ENCODE measurements at regions not wholly inside any gene's neighbourhood (a gene's known extent, or its start where the extent isn't known, plus 50 kb on each side); places are given as distances from the start of the nearest gene placed in this dataset.

DNA sequence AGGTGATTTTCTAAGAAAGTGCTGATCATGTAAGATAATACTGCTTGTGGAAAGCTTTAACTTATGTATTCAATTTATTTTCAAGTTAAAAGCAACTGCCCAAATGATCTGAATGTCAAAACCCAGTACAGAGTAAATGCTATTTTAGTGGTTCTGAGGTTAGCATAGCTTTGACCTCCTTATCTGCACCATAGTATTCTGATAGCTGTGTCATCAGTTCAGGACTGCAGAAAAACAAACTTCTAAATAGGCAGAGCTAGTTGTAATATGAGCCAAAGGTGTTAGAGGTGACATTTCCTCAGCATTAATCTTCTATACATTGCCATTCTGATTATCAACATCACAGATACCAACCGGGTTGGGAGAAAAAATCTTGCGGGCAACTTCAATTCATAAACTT, 758.7 kb downstream of the SLITRK5 start:
- TF ChIP-seq, protein P1, sequence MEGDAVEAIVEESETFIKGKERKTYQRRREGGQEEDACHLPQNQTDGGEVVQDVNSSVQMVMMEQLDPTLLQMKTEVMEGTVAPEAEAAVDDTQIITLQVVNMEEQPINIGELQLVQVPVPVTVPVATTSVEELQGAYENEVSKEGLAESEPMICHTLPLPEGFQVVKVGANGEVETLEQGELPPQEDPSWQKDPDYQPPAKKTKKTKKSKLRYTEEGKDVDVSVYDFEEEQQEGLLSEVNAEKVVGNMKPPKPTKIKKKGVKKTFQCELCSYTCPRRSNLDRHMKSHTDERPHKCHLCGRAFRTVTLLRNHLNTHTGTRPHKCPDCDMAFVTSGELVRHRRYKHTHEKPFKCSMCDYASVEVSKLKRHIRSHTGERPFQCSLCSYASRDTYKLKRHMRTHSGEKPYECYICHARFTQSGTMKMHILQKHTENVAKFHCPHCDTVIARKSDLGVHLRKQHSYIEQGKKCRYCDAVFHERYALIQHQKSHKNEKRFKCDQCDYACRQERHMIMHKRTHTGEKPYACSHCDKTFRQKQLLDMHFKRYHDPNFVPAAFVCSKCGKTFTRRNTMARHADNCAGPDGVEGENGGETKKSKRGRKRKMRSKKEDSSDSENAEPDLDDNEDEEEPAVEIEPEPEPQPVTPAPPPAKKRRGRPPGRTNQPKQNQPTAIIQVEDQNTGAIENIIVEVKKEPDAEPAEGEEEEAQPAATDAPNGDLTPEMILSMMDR (IDR thresholded peaks at IDR 0.05; ENCODE audit: extremely low read depth, missing control alignments), result no peak
- DNase-seq (ENCODE audit: low spot score), result no peak

DNA sequence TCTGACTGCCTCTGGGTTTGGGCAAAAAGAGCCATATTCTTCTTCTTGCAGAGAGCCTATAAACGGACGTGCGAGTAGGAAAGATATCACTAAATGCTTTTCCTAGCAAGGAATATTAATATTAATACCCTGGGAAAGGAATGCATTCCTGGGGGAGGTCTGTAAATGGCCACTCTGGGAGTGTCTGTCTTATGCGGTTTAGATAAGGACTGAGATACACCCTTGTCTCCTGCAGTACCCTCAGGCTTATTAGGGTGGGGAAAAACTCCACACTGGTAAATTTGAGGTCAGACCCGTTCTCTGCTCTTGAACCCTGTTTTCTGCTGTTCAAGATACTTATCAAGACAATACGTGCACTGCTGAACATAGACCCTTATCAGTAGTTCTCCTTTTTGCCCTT, 763.8 kb downstream of the SLITRK5 start:
- TF ChIP-seq, protein P1 (IDR thresholded peaks at IDR 0.05; ENCODE audit: extremely low read depth, missing control alignments), result no peak
- DNase-seq (ENCODE audit: low spot score), result no peak

DNA sequence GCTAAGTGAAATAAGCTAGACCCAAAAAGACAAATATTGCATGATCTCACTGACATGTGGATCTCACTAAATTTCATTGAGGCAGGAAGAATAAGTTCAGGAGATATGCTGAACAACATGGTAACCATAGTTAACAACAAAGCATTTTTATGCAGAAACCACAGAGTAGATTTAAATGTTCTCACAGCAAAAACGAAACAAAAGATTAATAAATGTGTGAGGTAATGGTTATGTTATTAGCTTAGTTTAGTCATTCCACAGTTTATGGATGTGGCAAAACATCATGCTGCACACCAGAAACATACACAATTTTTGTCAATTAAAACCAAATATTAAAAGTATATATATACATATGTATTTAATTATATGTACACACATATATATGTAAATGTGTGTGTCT, 765.8 kb downstream of the SLITRK5 start:
- no peak for DNase-seq (ENCODE audit: low spot score)
- TF ChIP-seq, protein P1 (IDR thresholded peaks at IDR 0.05; ENCODE audit: extremely low read depth, missing control alignments), result no peak

DNA sequence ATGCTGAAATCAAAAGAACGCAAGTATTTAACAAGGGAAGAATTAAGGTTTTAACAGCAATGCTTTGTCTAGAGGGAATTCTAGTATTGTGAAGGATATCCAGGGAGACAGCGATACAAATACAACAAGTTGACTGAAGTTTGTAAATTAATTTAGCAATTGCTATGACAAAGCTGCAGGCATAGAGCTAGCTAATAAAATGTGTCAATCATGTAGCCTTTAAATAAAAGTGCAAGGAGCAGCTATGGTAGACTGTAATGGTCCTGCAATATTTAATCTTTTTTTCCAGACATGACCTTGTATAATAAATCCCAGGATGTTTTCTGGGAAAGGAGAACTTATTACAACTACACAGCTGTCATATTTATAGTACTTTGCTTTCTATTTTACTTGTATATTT, 779.3 kb downstream of the SLITRK5 start:
- TF ChIP-seq, protein P1 (IDR thresholded peaks at IDR 0.05; ENCODE audit: extremely low read depth, missing control alignments), result no peak

DNA sequence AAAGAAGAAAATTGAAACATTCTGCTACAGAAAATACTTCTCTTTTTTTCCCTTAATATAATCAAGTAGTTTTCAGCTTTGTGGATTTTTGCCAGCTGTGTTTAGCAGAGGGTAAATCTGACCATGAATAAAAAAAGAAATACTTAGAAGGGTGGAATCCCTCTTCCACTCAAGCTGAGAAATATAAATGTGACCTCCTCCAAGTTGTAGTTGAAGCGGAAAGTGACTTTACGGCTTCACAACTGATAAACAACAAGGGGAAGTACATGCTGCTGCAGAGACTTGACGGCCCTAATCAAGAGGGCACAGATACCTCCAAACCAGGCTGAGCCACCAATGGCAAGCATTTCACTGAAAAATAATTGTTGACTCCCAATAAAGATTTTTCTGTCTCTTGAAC, 785.0 kb downstream of the SLITRK5 start:
- TF ChIP-seq, protein P1 (IDR thresholded peaks at IDR 0.05; ENCODE audit: extremely low read depth, missing control alignments), result no peak

More for the DNA sequence above, 779.3 kb downstream of the SLITRK5 start:
- no peak for DNase-seq (ENCODE audit: low spot score)

DNA sequence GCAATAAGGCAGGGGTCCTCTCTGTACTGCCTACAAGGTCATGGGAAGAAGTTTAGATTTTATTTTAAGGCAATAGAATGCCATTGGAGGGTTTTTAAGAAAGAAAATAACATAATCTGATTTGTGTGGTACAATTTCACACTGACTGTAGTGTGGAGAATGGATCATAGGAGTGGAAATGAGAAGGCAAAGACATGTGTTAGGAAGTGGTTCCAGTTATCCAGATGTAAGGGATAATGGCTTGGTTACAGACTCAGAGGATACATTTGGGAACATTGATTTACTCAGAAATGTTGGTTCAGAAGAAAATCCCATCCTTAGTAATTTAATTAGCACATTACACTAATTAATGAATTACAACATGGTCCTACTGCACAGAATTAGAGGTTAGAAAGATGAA, 788.2 kb downstream of the SLITRK5 start:
- TF ChIP-seq, protein P1 (IDR thresholded peaks at IDR 0.05; ENCODE audit: extremely low read depth, missing control alignments), result no peak

More for the DNA sequence above, 785.0 kb downstream of the SLITRK5 start:
- no peak for DNase-seq (ENCODE audit: low spot score)

DNA sequence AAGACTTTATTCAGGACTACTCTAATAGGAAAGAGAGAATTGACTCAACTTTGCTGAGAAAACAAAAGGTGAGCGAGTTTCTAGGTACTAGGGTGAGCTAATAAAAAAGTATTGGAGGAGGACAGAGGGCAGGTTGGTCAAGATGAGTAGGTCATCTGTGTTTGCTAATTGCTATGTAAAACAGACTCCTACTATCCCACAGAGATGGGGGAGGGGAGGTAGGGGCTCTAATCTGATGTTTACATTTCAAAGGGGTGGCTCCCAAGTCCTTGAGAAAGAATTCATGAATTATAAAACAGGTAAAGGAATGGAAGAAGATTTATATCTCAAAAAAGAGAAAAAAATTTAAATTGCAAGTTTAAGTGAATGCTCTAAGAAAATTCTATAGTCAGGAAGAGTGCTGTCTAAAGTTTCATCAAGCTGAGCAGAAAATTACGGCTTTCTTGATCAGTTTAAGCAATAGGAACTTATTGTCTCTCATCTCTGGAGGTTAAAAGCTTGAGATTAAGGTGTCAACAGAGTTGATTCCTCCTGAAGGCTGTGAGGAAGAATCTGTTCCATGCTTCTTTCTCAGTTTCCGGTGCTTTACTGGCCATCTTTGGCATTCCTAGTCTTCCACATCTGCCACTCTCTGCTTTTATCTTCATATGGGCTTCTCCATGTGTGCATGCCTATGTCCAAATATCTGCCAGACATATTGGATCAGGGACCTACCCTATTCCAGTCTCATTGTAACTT, 790.3 kb downstream of the SLITRK5 start:
- no peak for DNase-seq (ENCODE audit: low spot score)
- TF ChIP-seq, protein P1 (IDR thresholded peaks at IDR 0.05; ENCODE audit: extremely low read depth, missing control alignments), result no peak

More for the DNA sequence above, 788.2 kb downstream of the SLITRK5 start:
- DNase-seq (ENCODE audit: low spot score), result no peak
